Lower leg skin (tissue), 3 donors: ENCODE measurements at regions not wholly inside any gene's neighbourhood (a gene's known extent, or its start where the extent isn't known, plus 50 kb on each side); places are given as distances from the start of the nearest gene placed in this dataset.
"Not testable (repeated sequence)": the region's sequence is repeated elsewhere in the genome, so short reads cannot be mapped to it uniquely, and the experiment has no call there.

ENCODE experiments used
- CTCF ChIP-seq, 3 donors: fragments of 450-650 bp; IDR thresholded peaks; one replicate each; pipeline ENCODE4 v1.5.1; 2016; ENCODE audit warnings: antibody characterized with exemption in 3 of 3, mild to moderate bottlenecking in 3 of 3, moderate library complexity in 2 of 3
- POLR2A ChIP-seq, 2 donors: fragments of 450-650 bp; IDR thresholded peaks; one replicate each; pipeline ENCODE4 v1.6.1; 2016 to 2017; ENCODE audit warnings: antibody characterized with exemption in 2 of 2, mild to moderate bottlenecking in 1 of 2, moderate library complexity in 1 of 2

GRCh38 chr2:59157908-59158307 is 916.8 kb upstream of the FANCL start:
- not testable (repeated sequence) for TF ChIP-seq CTCF, POLR2A (IDR thresholded peaks at IDR 0.05)
